Neural crest cell (in vitro differentiated cells): ENCODE measurements at regions not wholly inside any gene's neighbourhood (a gene's known extent, or its start where the extent isn't known, plus 50 kb on each side); places are given as distances from the start of the nearest gene placed in this dataset.

Experiments used
- DNase-seq: peaks from one replicate; pipeline ENCODE4 v3.0.0; 2021; ENCODE audit warnings: low read depth, mixed read lengths, low spot score
- H3K27ac Mint-ChIP-seq: one replicate; pipeline ENCODE4 v1.8.0; 2021; ENCODE audit warnings: mild to moderate bottlenecking, mixed read lengths; ENCODE audit not compliant: unreplicated experiment
- H3K27me3 Mint-ChIP-seq: 2 replicates; pipeline ENCODE4 v1.8.0; 2021; ENCODE audit warnings: low read depth, mild to moderate bottlenecking, mixed read lengths
- H3K36me3 Mint-ChIP-seq: 2 replicates; pipeline ENCODE4 v1.8.0; 2021; ENCODE audit warnings: low read depth, mild to moderate bottlenecking, mixed read lengths
- H3K4me1 Mint-ChIP-seq: 2 replicates; pipeline ENCODE4 v1.8.0; 2021; ENCODE audit warnings: mixed read lengths
- H3K4me3 Mint-ChIP-seq: one replicate; pipeline ENCODE4 v1.8.0; 2021; ENCODE audit warnings: mild to moderate bottlenecking, mixed read lengths
- H3K9me3 Mint-ChIP-seq: 2 replicates; pipeline ENCODE4 v1.8.0; 2021; ENCODE audit warnings: mixed read lengths
- CTCF ChIP-seq: fragments of 200-600 bp; sonication (generic); conservative IDR thresholded peaks from 2 replicates; pipeline ENCODE4 v1.5.0; 2021; ENCODE audit warnings: antibody characterized with exemption, mild to moderate bottlenecking

GRCh38 chr4:188245651-188246050, 106.4 kb downstream of the TRIML1 start:
- Mint-ChIP-seq H3K27ac (peak overlapping the region; percentile 40), H3K36me3 (no peaks in the 10 kb centered on the region), H3K4me3 (no peak overlapping the region), H3K9me3 (no peaks in the 10 kb centered on the region), H3K27me3 (no peaks in the 10 kb centered on the region), H3K4me1 (peaks cover 21% of the 10 kb centered on the region)
- no peak for TF ChIP-seq CTCF
- DNase-seq, result no peak

- no peaks in the 10 kb centered on the region for H3K27me3 Mint-ChIP-seq
- TF ChIP-seq CTCF, result peak; percentile 28
- no peak overlapping the region for H3K27ac Mint-ChIP-seq
- no peak overlapping the region for H3K4me3 Mint-ChIP-seq
- no peaks in the 10 kb centered on the region for H3K36me3 Mint-ChIP-seq
- H3K4me1 Mint-ChIP-seq, result peaks cover 21% of the 10 kb centered on the region
- DNase-seq, result no peak
- no peaks in the 10 kb centered on the region for H3K9me3 Mint-ChIP-seq
These were observed 107.2 kb downstream of the TRIML1 start for GRCh38 chr4:188246488-188246887.

- no peak overlapping the region for H3K27ac Mint-ChIP-seq
- DNase-seq, result no peak
- no peaks in the 10 kb centered on the region for H3K36me3 Mint-ChIP-seq
- TF ChIP-seq CTCF, result no peak
- H3K4me3 Mint-ChIP-seq, result no peak overlapping the region
- no peaks in the 10 kb centered on the region for H3K27me3 Mint-ChIP-seq
- H3K4me1 Mint-ChIP-seq, result no peaks in the 10 kb centered on the region
- H3K9me3 Mint-ChIP-seq, result no peaks in the 10 kb centered on the region
These were observed 115.0 kb downstream of the TRIML1 start for GRCh38 chr4:188254211-188254610.

GRCh38 chr4:188262464-188262863, 123.2 kb downstream of the TRIML1 start:
- Mint-ChIP-seq H3K27ac (no peak overlapping the region), H3K9me3 (peaks cover 6% of the 10 kb centered on the region), H3K4me3 (no peak overlapping the region), H3K4me1 (no peaks in the 10 kb centered on the region), H3K27me3 (no peaks in the 10 kb centered on the region), H3K36me3 (peaks cover 2% of the 10 kb centered on the region)
- DNase-seq, result no peak
- TF ChIP-seq CTCF, result no peak

- no peak for TF ChIP-seq CTCF
- Mint-ChIP-seq H3K36me3 (peaks cover 4% of the 10 kb centered on the region), H3K4me1 (peaks cover 3% of the 10 kb centered on the region), H3K4me3 (no peak overlapping the region), H3K27ac (no peak overlapping the region), H3K27me3 (no peaks in the 10 kb centered on the region), H3K9me3 (peaks cover 9% of the 10 kb centered on the region)
- DNase-seq, result no peak
These were observed 124.1 kb downstream of the TRIML1 start for GRCh38 chr4:188263321-188263720.

- Mint-ChIP-seq H3K4me1 (peaks cover 4% of the 10 kb centered on the region), H3K4me3 (no peak overlapping the region), H3K27ac (no peak overlapping the region), H3K36me3 (peaks cover 4% of the 10 kb centered on the region), H3K27me3 (no peaks in the 10 kb centered on the region), H3K9me3 (peaks cover 7% of the 10 kb centered on the region)
- TF ChIP-seq CTCF, result no peak
- DNase-seq, result no peak
These were observed 127.1 kb downstream of the TRIML1 start for GRCh38 chr4:188266386-188266785.
